ENCODE measurements at regions not wholly inside any gene's neighbourhood (a gene's known extent, or its start where the extent isn't known, plus 50 kb on each side); places are given as distances from the start of the nearest gene placed in this dataset.

GRCh38 chr5:72702881-72703434 lies 113.5 kb upstream of the TNPO1 start:
- TF ChIP-seq, protein P1, sequence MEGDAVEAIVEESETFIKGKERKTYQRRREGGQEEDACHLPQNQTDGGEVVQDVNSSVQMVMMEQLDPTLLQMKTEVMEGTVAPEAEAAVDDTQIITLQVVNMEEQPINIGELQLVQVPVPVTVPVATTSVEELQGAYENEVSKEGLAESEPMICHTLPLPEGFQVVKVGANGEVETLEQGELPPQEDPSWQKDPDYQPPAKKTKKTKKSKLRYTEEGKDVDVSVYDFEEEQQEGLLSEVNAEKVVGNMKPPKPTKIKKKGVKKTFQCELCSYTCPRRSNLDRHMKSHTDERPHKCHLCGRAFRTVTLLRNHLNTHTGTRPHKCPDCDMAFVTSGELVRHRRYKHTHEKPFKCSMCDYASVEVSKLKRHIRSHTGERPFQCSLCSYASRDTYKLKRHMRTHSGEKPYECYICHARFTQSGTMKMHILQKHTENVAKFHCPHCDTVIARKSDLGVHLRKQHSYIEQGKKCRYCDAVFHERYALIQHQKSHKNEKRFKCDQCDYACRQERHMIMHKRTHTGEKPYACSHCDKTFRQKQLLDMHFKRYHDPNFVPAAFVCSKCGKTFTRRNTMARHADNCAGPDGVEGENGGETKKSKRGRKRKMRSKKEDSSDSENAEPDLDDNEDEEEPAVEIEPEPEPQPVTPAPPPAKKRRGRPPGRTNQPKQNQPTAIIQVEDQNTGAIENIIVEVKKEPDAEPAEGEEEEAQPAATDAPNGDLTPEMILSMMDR (conservative IDR thresholded peaks at IDR 0.05; ENCODE audit: low read depth in 2 of 2), result no peak
- TF ChIP-seq EZH2phosphoT487 (IDR thresholded peaks at IDR 0.05; ENCODE audit: unreplicated experiment), result no peak
